CD14-positive monocyte (primary cell): ENCODE measurements at regions not wholly inside any gene's neighbourhood (a gene's known extent, or its start where the extent isn't known, plus 50 kb on each side); places are given as distances from the start of the nearest gene placed in this dataset.

Experiments
- DNase-seq, 3 donors: peaks; one replicate each; pipeline ENCODE4 v3.0.0-alpha.2; 2011 to 2022
- H2AFZ ChIP-seq: 2 replicates; pipeline ENCODE4 v1.6.0; 2012; ENCODE audit warnings: mild to moderate bottlenecking, low read depth, low read length, inconsistent platforms; ENCODE audit not compliant: insufficient read depth, poor library complexity, severe bottlenecking
- H3K27ac ChIP-seq, 2 donors: 1 replicate in 1 of 2; 2 replicates in 1 of 2; pipeline ENCODE4 v1.5.1; 2012 to 2013; ENCODE audit warnings: low read length in 2 of 2, control low read depth in 1 of 2, inconsistent platforms in 1 of 2, low read depth in 1 of 2, mild to moderate bottlenecking in 1 of 2
- H3K27me3 ChIP-seq, 2 donors: one replicate each; pipeline versions ENCODE4 v1.6.0 to v1.6.1; 2011 to 2013; ENCODE audit warnings: low read length in 2 of 2; ENCODE audit not compliant: control insufficient read depth in 2 of 2, insufficient read depth in 2 of 2
- H3K36me3 ChIP-seq, 2 donors: replicated peaks in 1 of 2; 1 replicate in 1 of 2; 2 replicates in 1 of 2; pipeline versions ENCODE4 v1.5.1 to v1.6.1; 2012 to 2013; ENCODE audit warnings: low read length in 2 of 2, control low read depth in 1 of 2, inconsistent platforms in 1 of 2, mild to moderate bottlenecking in 1 of 2; ENCODE audit not compliant: insufficient read depth in 2 of 2, control insufficient read depth in 1 of 2
- H3K4me1 ChIP-seq, 2 donors: 1 replicate in 1 of 2; 2 replicates in 1 of 2; pipeline versions ENCODE4 v1.5.1 to v1.6.1; 2012 to 2013; ENCODE audit warnings: low read length in 2 of 2, control low read depth in 1 of 2, inconsistent platforms in 1 of 2, mild to moderate bottlenecking in 1 of 2, moderate library complexity in 1 of 2; ENCODE audit not compliant: insufficient read depth in 2 of 2, control insufficient read depth in 1 of 2
- H3K4me2 ChIP-seq: replicated peaks from 2 replicates; pipeline ENCODE3; 2012; ENCODE audit warnings: low read length, moderate library complexity, mild to moderate bottlenecking; ENCODE audit not compliant: poor library complexity, severe bottlenecking; ENCODE audit errors: extremely low read depth
- H3K4me3 ChIP-seq, 3 experiments: fragments of 200-600 bp in 1 of 3; sonication (generic) in 1 of 3; replicated peaks in 1 of 3; 1 replicate in 2 of 3; 2 replicates in 1 of 3; pipeline ENCODE4 v1.5.1; 2011 to 2013; ENCODE audit warnings: low read length in 3 of 3, mild to moderate bottlenecking in 3 of 3, control low read depth in 2 of 3, low read depth in 2 of 3, inconsistent platforms in 1 of 3, moderate library complexity in 1 of 3
- H3K79me2 ChIP-seq: 2 replicates; pipeline ENCODE4 v1.6.0; 2012; ENCODE audit warnings: mild to moderate bottlenecking, control low read depth, inconsistent platforms, low read length, moderate library complexity; ENCODE audit not compliant: insufficient read depth
- H3K9ac ChIP-seq: 2 replicates; pipeline ENCODE4 v1.6.0; 2017; ENCODE audit warnings: low read length, mild to moderate bottlenecking; ENCODE audit not compliant: insufficient read depth, poor library complexity, severe bottlenecking
- H3K9me3 ChIP-seq, 2 donors: replicated peaks in 1 of 2; 1 replicate in 1 of 2; 2 replicates in 1 of 2; pipeline versions ENCODE4 v1.5.1 to v1.6.1; 2012 to 2013; ENCODE audit warnings: low read length in 2 of 2, control low read depth in 1 of 2; ENCODE audit not compliant: control insufficient read depth in 1 of 2, insufficient read depth in 1 of 2
- H4K20me1 ChIP-seq: 2 replicates; pipeline ENCODE4 v1.6.0; 2012; ENCODE audit warnings: mild to moderate bottlenecking, low read length, control low read depth, moderate library complexity; ENCODE audit not compliant: insufficient read depth
- H3K27ac Mint-ChIP-seq, 7 donors: one replicate each; pipeline ENCODE4 v1.8.0; 2020; ENCODE audit warnings: mild to moderate bottlenecking in 7 of 7, mixed read lengths in 7 of 7, moderate library complexity in 6 of 7, inconsistent platforms in 2 of 7
- H3K27me3 Mint-ChIP-seq, 3 donors: one replicate each; pipeline ENCODE4 v1.8.0; 2021 to 2022; ENCODE audit warnings: low read depth in 3 of 3, mild to moderate bottlenecking in 3 of 3, mixed read lengths in 3 of 3, moderate library complexity in 3 of 3, inconsistent platforms in 1 of 3
- H3K36me3 Mint-ChIP-seq, 2 donors: one replicate each; pipeline ENCODE4 v1.8.0; 2020; ENCODE audit warnings: mixed read lengths in 2 of 2, inconsistent platforms in 1 of 2, mild to moderate bottlenecking in 1 of 2
- H3K4me1 Mint-ChIP-seq: one replicate; pipeline ENCODE4 v1.8.0; 2020; ENCODE audit warnings: mild to moderate bottlenecking, mixed read lengths
- H3K4me3 Mint-ChIP-seq, 2 donors: one replicate each; pipeline ENCODE4 v1.8.0; 2020; ENCODE audit warnings: mild to moderate bottlenecking in 2 of 2, mixed read lengths in 2 of 2, moderate library complexity in 1 of 2
- H3K9me3 Mint-ChIP-seq, 7 donors: one replicate each; pipeline ENCODE4 v1.8.0; 2020 to 2022; ENCODE audit warnings: mixed read lengths in 7 of 7, mild to moderate bottlenecking in 6 of 7, moderate library complexity in 6 of 7, inconsistent platforms in 2 of 7
- CTCF ChIP-seq: fragments of 200-600 bp; IDR thresholded peaks from one replicate; pipeline ENCODE4 v1.8.0; 2022; ENCODE audit warnings: antibody characterized with exemption, mild to moderate bottlenecking
- WGBS: methylation state at CpG from one replicate; pipeline ENCODE4 v1.1.5; 2013; ENCODE audit warnings: missing lambda C conversion rate; ENCODE audit not compliant: insufficient coverage; 5-methylcytosine and 5-hydroxymethylcytosine counted together
- intact Hi-C, 2 donors: fragments of 100-400 bp; cut with micrococcal nuclease; formaldehyde crosslinking; loops; one replicate each; pipeline versions ENCODE4 v1.15.0 to v1.15.1; 2023

DNA sequence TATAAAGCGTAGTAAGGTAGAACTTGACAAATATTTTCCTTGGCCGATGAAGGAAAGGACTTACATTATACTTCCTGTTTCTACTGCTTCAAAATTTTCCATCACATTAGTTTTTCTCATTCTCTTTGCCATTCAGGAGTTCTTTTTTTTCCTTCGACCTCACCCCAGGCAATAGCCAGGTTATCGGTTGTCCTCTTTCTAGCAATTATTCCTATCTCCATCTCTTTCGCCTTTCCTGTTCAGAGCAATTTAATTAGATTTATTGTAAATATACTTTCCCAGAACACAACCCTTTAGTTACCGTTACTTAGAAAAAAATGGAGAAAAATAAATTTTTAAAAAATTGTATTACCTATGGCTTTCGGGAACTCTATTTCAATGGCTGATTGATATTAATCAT lies 205.2 kb downstream of the KCNJ2 start:
- no peak for DNase-seq
- intact Hi-C loops = no loop called here
- no peak overlapping the region for H3K27ac ChIP-seq
- no CpG with 5 or more reads among the region's 7 CpGs for WGBS
- H3K9me3 Mint-ChIP-seq = peaks cover 0 to 6% (median 4%) of the 10 kb centered on the region in 7 donors
- H3K4me3 ChIP-seq = no peak overlapping the region
- no peaks in the 10 kb centered on the region for H3K9me3 ChIP-seq
- H3K4me2 ChIP-seq = no peak overlapping the region
- H3K27ac Mint-ChIP-seq = no peak overlapping the region
- peaks cover 14 to 22% of the 10 kb centered on the region in 2 donors for H3K4me1 ChIP-seq
- H3K9ac ChIP-seq = no peak overlapping the region
- no peaks in the 10 kb centered on the region for H3K36me3 ChIP-seq
- H3K27me3 Mint-ChIP-seq = peaks cover under 1 to 3% (median 2%) of the 10 kb centered on the region in 3 donors
- TF ChIP-seq CTCF = no peak
- no peak overlapping the region for H3K4me3 Mint-ChIP-seq
- peaks cover 0 to 2% of the 10 kb centered on the region in 2 donors for H3K36me3 Mint-ChIP-seq
- no peaks in the 10 kb centered on the region for H4K20me1 ChIP-seq
- H3K79me2 ChIP-seq = no peaks in the 10 kb centered on the region
- H2AFZ ChIP-seq = no peak overlapping the region
- peaks cover 24% of the 10 kb centered on the region for H3K4me1 Mint-ChIP-seq
- no peaks in the 10 kb centered on the region for H3K27me3 ChIP-seq

GRCh38 chr17:70375406-70375805 lies 206.1 kb downstream of the KCNJ2 start:
- no peak overlapping the region for H3K27ac ChIP-seq
- H3K4me3 Mint-ChIP-seq = no peak overlapping the region
- H3K27me3 ChIP-seq = no peaks in the 10 kb centered on the region

More at GRCh38 chr17:70375406-70375805, 206.1 kb downstream of the KCNJ2 start:
- Histone ChIP-seq H4K20me1 (no peaks in the 10 kb centered on the region), H2AFZ (no peak overlapping the region), H3K79me2 (no peaks in the 10 kb centered on the region), H3K9me3 (no peaks in the 10 kb centered on the region), H3K9ac (no peak overlapping the region), H3K4me2 (no peak overlapping the region), H3K4me3 (no peak overlapping the region), H3K36me3 (no peaks in the 10 kb centered on the region), H3K4me1 (peaks cover 16 to 29% of the 10 kb centered on the region in 2 donors)
- peaks cover 0 to 4% (median 2%) of the 10 kb centered on the region in 7 donors for H3K9me3 Mint-ChIP-seq
- no peak for DNase-seq
- peaks cover 0 to 2% (median 0%) of the 10 kb centered on the region in 3 donors for H3K27me3 Mint-ChIP-seq
- WGBS = no CpG with 5 or more reads among the region's 1 CpG
- intact Hi-C loops = no loop called here
- H3K4me1 Mint-ChIP-seq = peaks cover 29% of the 10 kb centered on the region
- no peak for TF ChIP-seq CTCF
- no peak overlapping the region for H3K27ac Mint-ChIP-seq
- H3K36me3 Mint-ChIP-seq = peaks cover 0 to under 1% of the 10 kb centered on the region in 2 donors
